ENCODE measurements at regions not wholly inside any gene's neighbourhood (a gene's known extent, or its start where the extent isn't known, plus 50 kb on each side); places are given as distances from the start of the nearest gene placed in this dataset.

DNA sequence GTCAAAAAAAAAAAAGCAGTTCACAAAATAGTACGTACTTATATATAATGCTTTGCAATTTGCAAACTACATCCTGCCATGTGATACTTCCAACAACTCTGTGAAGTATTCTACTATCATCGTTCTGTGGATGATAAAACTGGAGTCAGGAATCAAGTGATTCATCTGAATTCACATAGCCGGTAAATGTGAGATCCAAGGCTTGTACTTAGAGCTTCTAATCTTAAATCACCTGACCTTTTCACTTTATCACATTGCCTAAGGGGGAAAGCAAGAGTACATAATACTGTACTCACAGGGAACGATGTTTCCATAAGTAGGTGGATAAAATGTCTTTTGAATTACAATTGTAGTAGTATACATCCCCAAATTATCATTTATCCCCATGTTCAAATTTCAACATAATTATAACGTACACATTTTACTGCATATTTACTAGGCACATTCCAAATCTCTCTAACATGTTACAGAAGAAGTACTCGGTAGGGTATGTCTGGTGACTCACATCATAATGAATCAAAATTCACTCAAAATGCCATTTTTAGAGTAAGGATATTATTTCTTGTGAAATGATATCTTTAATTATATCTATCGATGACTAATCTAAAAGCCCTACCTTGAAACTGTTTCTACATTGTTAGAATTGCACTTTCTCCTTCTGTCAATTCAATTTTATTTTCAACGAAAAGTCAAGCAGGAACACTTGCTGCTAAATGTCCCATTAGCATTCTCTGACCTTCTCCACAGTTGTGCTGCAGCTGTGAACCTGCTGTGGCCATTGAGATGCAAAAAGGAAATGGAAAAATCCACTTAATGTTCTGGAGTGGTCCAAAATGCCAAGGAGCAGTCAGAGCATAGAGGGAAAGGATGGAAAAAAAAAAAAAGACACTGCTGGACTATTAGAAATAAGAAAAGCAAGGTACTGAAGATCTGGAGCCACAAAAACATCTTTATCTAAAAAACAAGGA, 78.9 kb downstream of the OR2K2 start:
- H3K27ac Mint-ChIP-seq (ENCODE audit: unreplicated experiment): no peak overlapping the region

DNA sequence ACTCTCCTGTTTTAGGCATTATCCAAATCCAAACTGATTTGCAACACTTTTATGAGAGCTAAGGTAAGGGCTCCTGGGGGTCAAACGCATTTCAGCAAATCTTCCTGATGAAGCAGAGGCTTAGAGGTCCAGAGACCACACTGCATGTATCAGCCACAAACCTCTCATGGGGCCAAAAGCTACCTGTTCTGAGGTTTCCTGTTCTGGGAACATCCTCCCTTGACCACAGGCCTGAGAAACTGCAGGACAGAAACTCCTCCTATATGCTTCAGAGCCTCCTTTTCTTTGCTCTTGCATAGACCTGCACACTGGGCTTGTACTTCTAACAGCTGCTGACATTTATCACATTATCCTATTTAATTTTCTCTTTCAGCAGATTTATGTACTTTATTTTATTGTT, 92.6 kb downstream of the OR2K2 start:
- Mint-ChIP-seq H3K9me3 (ENCODE audit: unreplicated experiment) (no peaks in the 10 kb centered on the region), H3K36me3 (ENCODE audit: unreplicated experiment) (no peaks in the 10 kb centered on the region), H3K27me3 (ENCODE audit: unreplicated experiment) (no peaks in the 10 kb centered on the region), H3K4me1 (ENCODE audit: low read depth, unreplicated experiment) (no peaks in the 10 kb centered on the region), H3K4me3 (ENCODE audit: unreplicated experiment) (no peak overlapping the region), H3K27ac (ENCODE audit: unreplicated experiment) (no peak overlapping the region)
- TF ChIP-seq, protein P1, sequence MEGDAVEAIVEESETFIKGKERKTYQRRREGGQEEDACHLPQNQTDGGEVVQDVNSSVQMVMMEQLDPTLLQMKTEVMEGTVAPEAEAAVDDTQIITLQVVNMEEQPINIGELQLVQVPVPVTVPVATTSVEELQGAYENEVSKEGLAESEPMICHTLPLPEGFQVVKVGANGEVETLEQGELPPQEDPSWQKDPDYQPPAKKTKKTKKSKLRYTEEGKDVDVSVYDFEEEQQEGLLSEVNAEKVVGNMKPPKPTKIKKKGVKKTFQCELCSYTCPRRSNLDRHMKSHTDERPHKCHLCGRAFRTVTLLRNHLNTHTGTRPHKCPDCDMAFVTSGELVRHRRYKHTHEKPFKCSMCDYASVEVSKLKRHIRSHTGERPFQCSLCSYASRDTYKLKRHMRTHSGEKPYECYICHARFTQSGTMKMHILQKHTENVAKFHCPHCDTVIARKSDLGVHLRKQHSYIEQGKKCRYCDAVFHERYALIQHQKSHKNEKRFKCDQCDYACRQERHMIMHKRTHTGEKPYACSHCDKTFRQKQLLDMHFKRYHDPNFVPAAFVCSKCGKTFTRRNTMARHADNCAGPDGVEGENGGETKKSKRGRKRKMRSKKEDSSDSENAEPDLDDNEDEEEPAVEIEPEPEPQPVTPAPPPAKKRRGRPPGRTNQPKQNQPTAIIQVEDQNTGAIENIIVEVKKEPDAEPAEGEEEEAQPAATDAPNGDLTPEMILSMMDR (IDR thresholded peaks at IDR 0.05; ENCODE audit: partially characterized antibody, unreplicated experiment): no peak
- no peak for DNase-seq

More for the DNA sequence above, 78.9 kb downstream of the OR2K2 start:
- no peak for DNase-seq
- Mint-ChIP-seq H3K9me3 (ENCODE audit: unreplicated experiment) (no peaks in the 10 kb centered on the region), H3K36me3 (ENCODE audit: unreplicated experiment) (no peaks in the 10 kb centered on the region), H3K4me1 (ENCODE audit: low read depth, unreplicated experiment) (peaks cover 3% of the 10 kb centered on the region), H3K27me3 (ENCODE audit: unreplicated experiment) (no peaks in the 10 kb centered on the region), H3K4me3 (ENCODE audit: unreplicated experiment) (no peak overlapping the region)
- TF ChIP-seq, protein P1 (IDR thresholded peaks at IDR 0.05; ENCODE audit: partially characterized antibody, unreplicated experiment): no peak

DNA sequence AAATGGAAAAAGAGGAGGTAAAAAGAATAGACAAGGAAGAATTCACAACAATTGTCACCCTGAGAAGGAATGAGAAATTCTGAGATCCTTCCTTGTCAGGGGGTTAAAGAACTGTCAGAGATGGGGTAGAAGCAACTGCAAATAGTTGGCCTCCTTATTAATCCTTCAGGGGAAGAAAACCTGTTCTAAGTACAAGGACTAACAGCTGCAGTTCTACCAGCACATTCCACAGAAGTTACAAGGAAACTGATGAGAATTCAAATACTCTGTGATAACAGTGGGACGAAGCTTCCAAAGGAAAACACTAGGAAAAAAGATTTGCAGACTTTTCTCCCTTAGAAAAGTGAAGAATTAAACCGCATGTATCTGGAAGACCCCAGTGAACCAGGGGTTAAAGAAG, 93.7 kb downstream of the OR2K2 start:
- no peaks in the 10 kb centered on the region for H3K36me3 Mint-ChIP-seq (ENCODE audit: unreplicated experiment)
- TF ChIP-seq, protein P1 (IDR thresholded peaks at IDR 0.05; ENCODE audit: partially characterized antibody, unreplicated experiment): no peak
- no peaks in the 10 kb centered on the region for H3K27me3 Mint-ChIP-seq (ENCODE audit: unreplicated experiment)
- H3K4me1 Mint-ChIP-seq (ENCODE audit: low read depth, unreplicated experiment): no peaks in the 10 kb centered on the region
- DNase-seq: no peak
- no peak overlapping the region for H3K4me3 Mint-ChIP-seq (ENCODE audit: unreplicated experiment)
- H3K9me3 Mint-ChIP-seq (ENCODE audit: unreplicated experiment): no peaks in the 10 kb centered on the region
- H3K27ac Mint-ChIP-seq (ENCODE audit: unreplicated experiment): no peak overlapping the region

DNA sequence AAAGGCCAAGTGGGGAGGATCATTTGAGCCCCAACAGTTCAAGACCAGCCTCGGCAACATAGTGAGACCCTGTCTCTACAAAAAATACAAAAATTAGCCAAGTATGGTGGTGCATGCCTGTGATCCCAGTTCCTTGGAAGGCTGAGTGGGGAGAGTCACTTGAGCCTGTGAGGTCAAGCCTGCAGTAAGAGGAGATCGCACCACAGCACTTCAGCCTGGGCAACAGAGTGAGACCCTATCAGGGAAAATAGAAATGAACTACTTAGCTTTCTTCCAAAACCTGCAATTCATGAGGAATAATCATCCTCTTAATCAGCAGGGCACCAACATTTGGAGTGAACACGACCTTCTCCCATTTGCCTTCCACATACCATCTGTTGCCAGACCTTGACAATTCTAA, 96.1 kb downstream of the OR2K2 start:
- no peak for DNase-seq
- Mint-ChIP-seq H3K27ac (ENCODE audit: unreplicated experiment) (no peak overlapping the region), H3K4me3 (ENCODE audit: unreplicated experiment) (no peak overlapping the region), H3K4me1 (ENCODE audit: low read depth, unreplicated experiment) (no peaks in the 10 kb centered on the region), H3K27me3 (ENCODE audit: unreplicated experiment) (no peaks in the 10 kb centered on the region), H3K9me3 (ENCODE audit: unreplicated experiment) (no peaks in the 10 kb centered on the region), H3K36me3 (ENCODE audit: unreplicated experiment) (no peaks in the 10 kb centered on the region)
- TF ChIP-seq, protein P1 (IDR thresholded peaks at IDR 0.05; ENCODE audit: partially characterized antibody, unreplicated experiment): no peak
